HG02938 (cell line): ENCODE measurements at regions not wholly inside any gene's neighbourhood (a gene's known extent, or its start where the extent isn't known, plus 50 kb on each side); places are given as distances from the start of the nearest gene placed in this dataset.

Experiments used
- ATAC-seq: cut with Tn5 transposase; IDR thresholded peaks from one replicate; pipeline ENCODE4 v1.9.1; 2021; ENCODE audit warnings: mild to moderate bottlenecking, moderate library complexity; ENCODE audit not compliant: unreplicated experiment

GRCh38 chr10:83352588-83352987 lies 786.7 kb upstream of the GHITM start:
- no peak for ATAC-seq

DNA sequence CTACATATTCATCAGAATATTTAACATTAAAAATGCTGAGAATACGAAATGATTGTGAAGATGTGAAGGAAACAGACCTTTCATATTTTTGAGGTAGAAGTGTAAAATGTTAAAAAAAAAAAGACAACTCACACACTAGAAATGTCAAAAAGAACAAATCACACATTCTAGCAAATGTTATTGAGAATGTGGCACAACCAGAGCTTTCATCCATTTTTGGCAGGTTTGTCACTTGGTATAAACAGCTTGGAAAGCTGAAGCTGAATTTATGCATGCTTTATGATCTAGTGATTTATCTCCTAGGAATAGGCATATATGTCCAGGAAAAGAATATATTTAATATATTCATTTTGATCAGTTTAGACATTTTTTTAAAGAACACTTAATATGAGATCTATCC lies 784.9 kb upstream of the GHITM start:
- no peak for ATAC-seq

DNA sequence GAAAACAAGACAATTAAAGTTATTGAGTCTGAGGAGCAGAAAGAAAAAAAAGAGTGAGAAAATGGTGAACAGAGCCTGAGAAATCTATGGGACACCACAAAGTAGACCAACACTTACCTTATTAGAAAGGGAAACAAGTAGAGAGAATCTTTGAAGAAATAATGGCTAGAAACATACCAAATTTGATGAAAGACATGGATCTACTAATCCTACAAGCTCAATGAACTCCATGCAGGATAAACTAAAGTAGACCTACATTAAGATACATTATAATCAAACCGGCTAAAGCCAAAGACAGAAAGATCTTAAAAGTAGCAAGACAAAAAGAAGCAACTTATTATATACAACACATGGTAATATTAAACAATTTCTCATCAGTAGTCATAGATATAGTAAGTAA lies 782.3 kb upstream of the GHITM start:
- ATAC-seq = no peak

GRCh38 chr10:83357627-83358026 lies 781.7 kb upstream of the GHITM start:
- ATAC-seq = no peak

DNA sequence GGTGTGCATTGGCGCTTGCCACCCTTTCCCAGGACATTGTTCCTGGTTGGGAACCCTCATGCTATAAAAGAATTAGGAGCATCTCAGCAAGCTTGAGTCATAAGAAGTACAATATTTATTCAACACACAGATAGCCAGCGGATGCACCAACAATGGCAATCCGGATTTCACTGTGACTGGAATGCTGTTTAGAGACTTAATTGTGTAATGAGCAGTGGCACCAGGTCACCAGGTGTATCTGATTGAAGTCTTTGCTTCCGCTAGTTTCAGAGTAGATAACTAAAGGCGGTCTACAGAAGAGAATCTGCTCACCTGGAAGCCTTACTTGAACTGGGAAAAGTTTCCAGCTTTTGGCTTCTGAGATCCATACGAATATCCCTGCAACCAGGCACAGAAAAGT lies 772.3 kb upstream of the GHITM start:
- no peak for ATAC-seq

GRCh38 chr10:83371696-83372490 lies 767.4 kb upstream of the GHITM start:
- ATAC-seq = no peak

- no peak for ATAC-seq
These were observed 766.7 kb upstream of the GHITM start for GRCh38 chr10:83372646-83373045.

DNA sequence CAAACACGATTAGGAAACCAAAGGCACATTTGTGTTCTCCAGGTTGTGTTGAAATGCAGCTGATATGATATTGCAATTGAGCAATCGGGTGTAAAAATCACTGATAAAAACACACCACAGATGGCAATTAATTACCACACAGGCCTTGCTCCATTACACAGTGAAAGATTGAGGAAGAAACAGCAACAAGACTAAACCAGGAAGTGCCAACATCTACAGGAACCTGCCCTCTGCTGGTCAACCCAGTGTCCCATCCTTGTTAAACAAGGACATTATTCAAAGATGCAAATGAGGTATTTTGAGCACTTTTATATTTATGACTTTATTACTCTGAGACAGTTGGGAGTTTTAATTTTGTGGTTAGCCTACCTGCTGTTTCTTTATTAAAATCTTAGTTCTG lies 765.6 kb upstream of the GHITM start:
- ATAC-seq = no peak

DNA sequence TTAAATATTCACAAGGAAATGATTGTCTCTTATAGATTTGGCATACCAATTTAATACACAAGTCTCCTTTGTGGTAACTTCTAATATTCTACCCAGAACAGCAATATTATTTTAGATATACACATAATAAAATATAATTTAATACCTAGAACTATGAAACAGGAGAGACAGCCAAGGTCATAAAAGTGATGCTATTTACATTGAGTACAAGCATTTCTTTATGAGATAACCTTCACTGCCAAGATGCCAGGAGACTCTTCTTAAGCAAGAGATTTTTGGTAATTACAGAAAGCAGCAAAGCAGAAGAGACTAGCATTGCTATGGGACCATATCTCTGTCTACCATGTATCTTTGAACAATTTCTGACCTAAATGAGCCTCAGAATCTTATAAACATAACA lies 764.6 kb upstream of the GHITM start:
- no peak for ATAC-seq

- ATAC-seq = no peak
These were observed 764.0 kb upstream of the GHITM start for GRCh38 chr10:83375274-83375673.

DNA sequence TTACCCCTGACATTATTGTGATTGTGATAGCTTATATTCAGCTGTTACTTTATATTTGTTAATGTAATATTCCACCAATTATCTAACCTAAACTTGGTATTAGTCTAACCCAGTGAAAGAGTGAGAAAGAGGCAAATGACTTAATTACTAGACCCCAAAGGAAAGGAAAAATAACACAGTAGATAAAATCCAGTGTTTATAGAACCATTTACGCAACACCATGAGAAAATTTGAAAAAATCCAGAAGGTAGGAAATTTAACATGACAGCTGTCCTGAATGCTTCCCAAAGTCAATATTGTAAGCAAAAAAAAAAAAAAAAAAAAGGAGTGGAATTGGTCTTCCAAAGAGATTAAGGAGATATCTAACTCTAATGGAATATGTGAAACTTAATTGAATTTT lies 741.5 kb upstream of the GHITM start:
- no peak for ATAC-seq

DNA sequence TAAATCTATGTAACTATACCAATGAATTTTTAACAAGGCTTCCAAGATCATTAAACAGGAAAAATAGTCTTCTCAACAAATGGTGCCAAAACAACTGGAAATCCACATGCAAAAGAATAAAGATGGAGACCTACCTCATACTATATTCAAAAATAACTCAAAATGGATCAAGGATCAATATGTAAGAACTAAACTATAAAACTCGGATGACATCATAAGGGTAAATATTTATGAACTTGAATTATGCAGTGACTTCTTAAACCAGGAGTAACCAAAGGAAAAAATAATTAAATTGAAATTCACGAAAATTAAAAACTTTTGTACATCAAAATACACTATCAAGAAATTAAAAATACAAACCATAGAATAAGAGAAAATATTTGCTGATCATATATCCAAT lies 728.7 kb upstream of the GHITM start:
- ATAC-seq = no peak

GRCh38 chr10:83425306-83425705 lies 714.0 kb upstream of the GHITM start:
- ATAC-seq = no peak

- ATAC-seq = no peak
These were observed 712.2 kb upstream of the GHITM start for GRCh38 chr10:83427101-83427500.

- ATAC-seq = no peak
These were observed 706.9 kb upstream of the GHITM start for GRCh38 chr10:83432261-83433045.

- no peak for ATAC-seq
These were observed 705.6 kb upstream of the GHITM start for GRCh38 chr10:83433705-83434104.

DNA sequence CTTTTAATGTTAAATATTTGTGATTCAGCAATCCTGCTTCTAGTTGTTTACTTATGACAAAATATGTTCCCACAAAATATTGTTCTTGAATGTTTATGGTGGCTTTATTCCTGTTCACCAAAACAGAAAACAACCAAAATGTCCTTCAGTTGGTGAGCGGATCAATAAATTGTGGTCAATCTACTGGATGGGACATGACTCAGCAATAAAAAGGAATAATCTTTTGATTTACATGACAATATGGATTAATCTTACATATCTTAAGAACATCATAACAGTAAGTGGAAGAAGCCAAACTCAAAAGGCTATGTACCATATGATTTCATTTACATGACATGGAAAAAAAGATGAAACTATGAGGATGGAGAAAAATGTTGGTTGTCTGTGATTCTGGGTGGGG lies 691.3 kb upstream of the GHITM start:
- no peak for ATAC-seq

DNA sequence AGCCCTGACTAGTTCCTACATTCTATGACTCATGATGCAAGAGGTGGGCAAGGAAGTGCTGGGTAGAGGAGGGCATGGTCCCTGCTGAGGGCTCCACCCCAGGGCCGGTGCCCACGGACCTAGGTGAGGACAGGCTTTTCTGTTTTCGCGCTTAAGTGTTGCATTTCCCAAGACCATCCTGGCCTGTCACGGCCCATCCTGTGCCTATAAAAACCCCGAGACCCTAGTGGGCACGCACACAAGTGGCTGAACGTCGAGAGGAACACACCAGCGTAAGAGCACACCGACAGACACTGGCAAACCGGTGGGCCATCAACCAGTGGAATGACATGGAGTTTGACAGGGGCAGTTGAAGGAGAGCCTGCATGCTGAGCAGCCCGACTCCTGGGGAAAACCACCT lies 680.7 kb upstream of the GHITM start:
- ATAC-seq = no peak

- ATAC-seq = no peak
These were observed 680.2 kb upstream of the GHITM start for GRCh38 chr10:83459124-83459523.

- no peak for ATAC-seq
These were observed 669.5 kb upstream of the GHITM start for GRCh38 chr10:83469728-83470331.

DNA sequence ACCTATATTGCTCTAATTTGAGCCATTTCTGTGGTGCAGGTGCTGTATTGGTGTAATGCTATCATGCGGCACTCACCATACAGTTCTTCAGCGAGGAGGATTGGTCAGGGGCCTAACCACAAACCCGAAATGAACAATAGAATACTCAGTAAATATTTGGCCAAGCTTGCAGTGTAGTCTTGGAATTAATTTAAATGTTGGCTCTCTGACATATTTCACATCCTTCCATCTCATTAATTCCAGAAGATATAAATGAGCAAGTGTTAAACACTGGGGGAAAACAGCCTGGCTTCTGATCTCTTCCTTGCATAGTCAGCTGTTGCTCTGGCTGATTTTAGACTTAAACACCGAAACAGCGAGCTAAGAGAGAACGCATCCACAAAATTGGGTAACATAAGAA lies 663.1 kb upstream of the GHITM start:
- no peak for ATAC-seq

GRCh38 chr10:83489161-83489560 lies 650.1 kb upstream of the GHITM start:
- ATAC-seq = no peak
